ENCODE measurements at regions not wholly inside any gene's neighbourhood (a gene's known extent, or its start where the extent isn't known, plus 50 kb on each side); places are given as distances from the start of the nearest gene placed in this dataset.

DNA sequence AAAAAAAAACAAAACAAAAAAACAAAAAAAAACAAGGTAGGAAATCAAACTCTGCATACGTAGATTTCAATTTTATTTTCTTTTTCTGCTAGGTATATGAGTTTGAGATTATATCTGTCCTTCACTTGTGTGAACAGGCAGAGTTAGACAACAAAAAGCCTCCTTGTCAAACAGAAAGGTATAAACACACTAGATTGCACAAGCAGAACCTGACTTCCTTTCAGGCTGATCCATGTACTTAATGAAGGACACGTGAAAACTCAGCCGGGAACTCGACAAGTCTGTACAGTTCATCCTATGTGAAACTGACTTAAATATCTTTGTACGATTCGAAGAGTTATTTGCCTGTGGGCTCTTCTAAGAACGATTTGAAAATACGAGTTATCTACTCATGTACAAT, 254.1 kb downstream of the ARL4A start:
- TF ChIP-seq CTCF (IDR thresholded peaks at IDR 0.05), result no peak
- no peak for TF ChIP-seq POLR2AphosphoS5 (IDR thresholded peaks at IDR 0.05)
- no peak for TF ChIP-seq POLR2A (IDR thresholded peaks at IDR 0.05)
- TF ChIP-seq EP300 (IDR thresholded peaks at IDR 0.05), result no peak

Measured in stomach (tissue), 4 donors.